ENCODE measurements at regions not wholly inside any gene's neighbourhood (a gene's known extent, or its start where the extent isn't known, plus 50 kb on each side); places are given as distances from the start of the nearest gene placed in this dataset.

DNA sequence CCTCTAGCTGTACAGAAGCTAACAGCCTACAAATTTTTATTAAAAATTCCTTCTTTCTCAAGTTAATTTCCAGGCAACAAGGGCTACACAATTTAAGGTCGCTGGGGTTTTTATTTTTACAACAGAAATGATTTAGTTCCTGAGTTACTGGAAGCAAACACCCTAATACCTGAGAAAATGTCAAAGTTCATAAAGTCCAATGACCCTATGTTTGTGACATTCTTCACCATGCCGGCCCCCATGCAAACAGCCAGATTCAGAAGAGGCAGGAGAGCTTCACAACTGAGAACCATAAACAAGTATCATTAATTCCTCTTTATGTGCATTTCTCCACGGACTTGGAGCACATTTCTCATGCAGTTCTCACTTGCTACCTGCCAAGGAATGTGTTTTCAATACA is 236.2 kb upstream of the EGLN3 start:
- H3K4me3 ChIP-seq (ENCODE audit: low read depth, low read length), result no peak overlapping the region
- TF ChIP-seq, protein P1, sequence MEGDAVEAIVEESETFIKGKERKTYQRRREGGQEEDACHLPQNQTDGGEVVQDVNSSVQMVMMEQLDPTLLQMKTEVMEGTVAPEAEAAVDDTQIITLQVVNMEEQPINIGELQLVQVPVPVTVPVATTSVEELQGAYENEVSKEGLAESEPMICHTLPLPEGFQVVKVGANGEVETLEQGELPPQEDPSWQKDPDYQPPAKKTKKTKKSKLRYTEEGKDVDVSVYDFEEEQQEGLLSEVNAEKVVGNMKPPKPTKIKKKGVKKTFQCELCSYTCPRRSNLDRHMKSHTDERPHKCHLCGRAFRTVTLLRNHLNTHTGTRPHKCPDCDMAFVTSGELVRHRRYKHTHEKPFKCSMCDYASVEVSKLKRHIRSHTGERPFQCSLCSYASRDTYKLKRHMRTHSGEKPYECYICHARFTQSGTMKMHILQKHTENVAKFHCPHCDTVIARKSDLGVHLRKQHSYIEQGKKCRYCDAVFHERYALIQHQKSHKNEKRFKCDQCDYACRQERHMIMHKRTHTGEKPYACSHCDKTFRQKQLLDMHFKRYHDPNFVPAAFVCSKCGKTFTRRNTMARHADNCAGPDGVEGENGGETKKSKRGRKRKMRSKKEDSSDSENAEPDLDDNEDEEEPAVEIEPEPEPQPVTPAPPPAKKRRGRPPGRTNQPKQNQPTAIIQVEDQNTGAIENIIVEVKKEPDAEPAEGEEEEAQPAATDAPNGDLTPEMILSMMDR (IDR thresholded peaks at IDR 0.05; ENCODE audit: low read depth, low read length, missing control alignments), result no peak
- no peak for DNase-seq (ENCODE audit: low read depth)

DNA sequence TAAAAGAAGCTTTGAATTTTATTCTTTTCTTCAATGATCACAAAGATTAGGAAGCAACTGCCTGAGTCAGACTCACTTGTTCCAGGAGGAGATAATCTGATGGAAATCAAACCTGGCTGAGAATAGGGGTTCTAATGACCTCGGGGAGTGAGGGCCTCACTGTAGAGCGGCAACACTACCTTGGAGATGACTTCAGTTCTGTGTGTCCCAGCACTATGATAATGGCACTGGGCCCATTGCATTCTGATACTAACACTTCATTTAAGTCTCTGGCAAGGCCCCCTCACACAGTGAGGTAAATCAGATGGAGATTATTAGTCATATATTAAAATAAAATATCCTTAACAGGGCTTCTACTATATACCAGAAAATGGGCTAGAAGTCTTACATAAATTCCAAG is 233.3 kb upstream of the EGLN3 start:
- DNase-seq (ENCODE audit: low read depth), result no peak
- TF ChIP-seq, protein P1 (IDR thresholded peaks at IDR 0.05; ENCODE audit: low read depth, low read length, missing control alignments), result no peak
- no peak overlapping the region for H3K4me3 ChIP-seq (ENCODE audit: low read depth, low read length)

DNA sequence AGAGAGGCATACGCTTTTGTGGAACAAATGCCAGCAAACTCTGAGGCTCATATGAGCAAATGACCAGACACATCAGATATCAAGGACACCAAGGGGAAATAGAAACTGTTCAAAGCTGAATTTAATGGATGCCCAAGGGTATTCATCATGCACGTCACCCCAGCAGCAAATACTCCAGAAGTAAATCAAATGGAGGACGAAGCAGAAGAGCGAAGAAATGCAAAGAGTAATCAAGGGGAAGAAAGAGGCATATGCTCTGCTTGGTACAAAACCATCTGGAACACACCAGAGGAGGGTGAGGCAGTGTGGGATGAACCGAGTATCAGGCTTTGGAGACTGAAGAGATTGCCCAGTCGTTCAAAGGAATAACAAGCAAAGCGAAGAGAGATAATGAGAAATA is 232.6 kb upstream of the EGLN3 start:
- TF ChIP-seq, protein P1 (IDR thresholded peaks at IDR 0.05; ENCODE audit: low read depth, low read length, missing control alignments), result no peak
- no peak overlapping the region for H3K4me3 ChIP-seq (ENCODE audit: low read depth, low read length)
- DNase-seq (ENCODE audit: low read depth), result no peak

DNA sequence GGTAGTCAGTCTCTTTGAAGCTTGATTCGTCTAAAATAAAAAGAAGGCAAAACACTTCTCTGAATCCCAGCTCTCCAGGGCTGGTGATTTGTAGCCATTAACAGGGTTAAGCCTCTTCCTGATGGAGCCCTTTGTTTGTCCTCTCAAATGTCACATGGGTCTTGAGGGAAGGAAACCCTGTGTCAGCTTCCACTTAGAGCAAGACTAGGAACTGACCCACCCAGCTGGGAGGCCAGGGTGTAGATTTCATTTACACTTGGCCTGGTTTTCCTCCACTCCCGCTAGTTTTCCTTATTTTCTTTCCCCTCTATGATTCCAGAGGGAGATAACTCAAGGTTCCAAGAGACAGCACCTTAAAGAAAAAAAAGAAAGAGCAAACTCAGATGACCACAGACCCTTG is 230.5 kb upstream of the EGLN3 start:
- no peak overlapping the region for H3K4me3 ChIP-seq (ENCODE audit: low read depth, low read length)
- no peak for DNase-seq (ENCODE audit: low read depth)
- TF ChIP-seq, protein P1 (IDR thresholded peaks at IDR 0.05; ENCODE audit: low read depth, low read length, missing control alignments), result no peak

DNA sequence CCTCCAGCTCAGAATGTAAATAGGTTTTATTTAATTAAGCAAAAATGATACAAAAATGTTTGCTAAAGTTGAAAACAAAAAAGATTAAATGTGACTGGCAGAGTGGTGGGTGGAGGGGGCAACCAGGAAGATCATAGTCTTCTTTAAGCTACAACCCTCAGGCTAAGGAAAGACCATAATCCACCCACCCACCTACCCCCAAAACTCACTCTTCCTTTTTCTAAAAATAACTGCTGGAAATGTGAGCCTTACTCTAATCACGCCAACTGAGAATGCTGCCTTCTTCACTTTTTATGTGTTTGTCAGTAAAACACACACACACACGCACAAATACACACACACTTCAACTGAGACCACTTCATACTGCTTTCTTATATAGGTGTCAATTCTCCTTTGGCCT is 230.0 kb upstream of the EGLN3 start:
- DNase-seq (ENCODE audit: low read depth), result no peak
- TF ChIP-seq, protein P1 (IDR thresholded peaks at IDR 0.05; ENCODE audit: low read depth, low read length, missing control alignments), result no peak
- no peak overlapping the region for H3K4me3 ChIP-seq (ENCODE audit: low read depth, low read length)

DNA sequence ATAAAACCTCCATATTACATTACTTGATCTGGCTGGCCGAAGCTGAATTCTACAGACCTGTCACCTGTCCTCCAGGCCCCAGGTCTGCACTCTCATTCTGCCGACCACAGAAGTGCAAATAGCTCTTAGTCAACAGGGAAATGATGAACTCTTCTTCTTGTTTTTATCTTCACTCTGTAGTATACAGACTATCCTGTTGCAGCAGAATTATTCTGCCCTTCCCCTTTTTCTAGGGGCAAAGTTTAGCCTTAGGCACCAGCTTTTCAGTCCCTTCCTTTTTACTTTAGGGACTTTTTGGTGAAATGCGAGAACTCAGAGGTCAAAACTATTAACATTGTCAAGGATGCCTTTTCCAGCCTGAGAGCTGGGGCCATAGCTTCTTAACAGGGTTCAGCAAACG is 229.6 kb upstream of the EGLN3 start:
- no peak for DNase-seq (ENCODE audit: low read depth)

DNA sequence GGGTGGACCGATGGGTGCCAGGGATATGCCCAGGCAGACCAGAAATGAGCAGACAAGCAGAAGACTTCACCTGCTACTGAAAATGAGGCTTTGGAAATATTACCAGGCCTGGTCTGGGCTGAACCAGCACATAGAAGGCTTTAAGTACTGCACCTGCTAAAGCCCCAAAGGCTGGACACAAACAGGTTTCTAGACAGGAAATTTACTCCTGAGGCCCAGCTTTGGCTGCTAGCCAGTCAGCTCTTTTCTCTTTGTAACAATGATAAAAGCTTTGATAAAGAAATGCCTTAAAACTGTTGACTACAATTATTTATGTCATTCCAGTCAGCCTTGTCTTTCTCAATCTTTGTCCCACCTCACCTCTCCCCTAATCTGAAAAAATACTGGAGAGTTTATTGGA is 228.9 kb upstream of the EGLN3 start:
- TF ChIP-seq, protein P1 (IDR thresholded peaks at IDR 0.05; ENCODE audit: low read depth, low read length, missing control alignments), result no peak
- DNase-seq (ENCODE audit: low read depth), result no peak

More for the DNA sequence above, 229.6 kb upstream of the EGLN3 start:
- TF ChIP-seq, protein P1 (IDR thresholded peaks at IDR 0.05; ENCODE audit: low read depth, low read length, missing control alignments), result no peak
- no peak overlapping the region for H3K4me3 ChIP-seq (ENCODE audit: low read depth, low read length)

More for the DNA sequence above, 228.9 kb upstream of the EGLN3 start:
- H3K4me3 ChIP-seq (ENCODE audit: low read depth, low read length), result no peak overlapping the region

Measured in GM12864 (cell line).